ENCODE measurements at regions not wholly inside any gene's neighbourhood (a gene's known extent, or its start where the extent isn't known, plus 50 kb on each side); places are given as distances from the start of the nearest gene placed in this dataset.

- H3K27ac ChIP-seq (ENCODE audit: insufficient read depth, low read length): no peak overlapping the region
- H4K91ac ChIP-seq (ENCODE audit: insufficient read depth, low read depth, low read length): no peak overlapping the region; the same call in 1 of the 2 replicates
- in situ Hi-C loops (cut with MboI; ENCODE audit: low sequenced_read_pairs): no loop called here
- POLR2A ChIA-PET (ENCODE audit: unreplicated experiment): interaction anchor here (0.6 kb wide), 1 partner anchor 228 kb away, joined by 3 read pairs; no protein-coding TSS in a partner anchor
- 0 out of 2 replicates have a peak overlapping the region, but pooled peaks have one; percentile 65 for H2AK5ac ChIP-seq (ENCODE audit: low read depth, low read length)
- peak overlapping the region; percentile 59 for H2BK120ac ChIP-seq (ENCODE audit: low read depth, low read length)
- peak overlapping the region in 1 of 2 experiments; percentile 60; a peak in 1 of 4 replicates for H4K8ac ChIP-seq (ENCODE audit: low read depth in 2 of 2, low read length in 2 of 2)
- no peak overlapping the region for H4K5ac ChIP-seq (ENCODE audit: low read depth, low read length)
- H3K9me3 ChIP-seq (ENCODE audit: control insufficient read depth, insufficient read depth, low read length): no peaks in the 10 kb centered on the region
- peak overlapping the region; percentile 68 for H3K14ac ChIP-seq (replicated peaks; ENCODE audit: low read depth, low read length)
- no peaks in the 10 kb centered on the region for H3K27me3 ChIP-seq (ENCODE audit: control insufficient read depth, insufficient read depth, low read length)
- H3K4me1 ChIP-seq (ENCODE audit: control insufficient read depth, insufficient read depth, low read length): peaks cover 11% of the 10 kb centered on the region
- H3K23ac ChIP-seq (ENCODE audit: low read depth, low read length): 0 out of 2 replicates have a peak overlapping the region, but pooled peaks have one; percentile 33
- no peak overlapping the region for H3K9ac ChIP-seq (ENCODE audit: low read depth, low read length)
- H3K79me1 ChIP-seq (ENCODE audit: low read depth in 1 of 2, low read length in 2 of 2): no peaks in the 10 kb centered on the region
- H3K4me2 ChIP-seq (ENCODE audit: low read depth, low read length): no peak overlapping the region
- no peaks in the 10 kb centered on the region for H3K36me3 ChIP-seq (ENCODE audit: control insufficient read depth, insufficient read depth, low read length)
- no peak for TF ChIP-seq MXI1 (IDR thresholded peaks at IDR 0.05; ENCODE audit: borderline replicate concordance, low read depth, low read length)
- TF ChIP-seq RAD21 (IDR thresholded peaks at IDR 0.05; ENCODE audit: low read length): no peak
- no peak for TF ChIP-seq USF2 (IDR thresholded peaks at IDR 0.05; ENCODE audit: low read depth, low read length)
- TF ChIP-seq POLR2A (IDR thresholded peaks at IDR 0.05; ENCODE audit: low read depth, low read length): no peak
- no peak for TF ChIP-seq SMC3 (IDR thresholded peaks at IDR 0.05; ENCODE audit: low read depth, low read length)
- no peak for TF ChIP-seq FOS (IDR thresholded peaks at IDR 0.05; ENCODE audit: low read depth, low read length)
- no peak for DNase-seq
- H2AFZ ChIP-seq (replicated peaks; ENCODE audit: low read length, poor library complexity): peak overlapping the region; percentile 65
- H2BK20ac ChIP-seq (ENCODE audit: low read depth, low read length): peak overlapping the region; percentile 85; the same call in 1 of the 2 replicates
- BruUV-seq (replicated peaks): no TSS peak
- no peak overlapping the region for H2BK5ac ChIP-seq (ENCODE audit: low read depth, low read length, poor library complexity, severe bottlenecking)
- dilution Hi-C loops (cut with HindIII; ENCODE audit: low sequenced_read_pairs, unreplicated experiment): no loop called here
- H2BK15ac ChIP-seq (ENCODE audit: low read depth, low read length): no peak overlapping the region; the same call in 2 of the 3 replicates
- no CpG with 5 or more reads among the region's 3 CpGs for WGBS, 2 experiments (ENCODE audit: extremely low coverage in 2 of 2, insufficient read length in 1 of 2)
- H3K9me1 ChIP-seq (ENCODE audit: insufficient read depth, low read length): no peaks in the 10 kb centered on the region
- H3K18ac ChIP-seq (ENCODE audit: low read depth, low read length): peak overlapping the region; percentile 80; the same call in 1 of the 2 replicates
- intact Hi-C loops (cut with micrococcal nuclease): no loop called here
- no peak for ATAC-seq (ENCODE audit: low read depth)
- H3K56ac ChIP-seq (ENCODE audit: extremely low read depth, insufficient read depth, low read length): no peak overlapping the region
- H3K4me3 ChIP-seq (ENCODE audit: insufficient read depth, low read depth, low read length): no peak overlapping the region
- peak overlapping the region; percentile 56 for H3K4ac ChIP-seq (ENCODE audit: low read depth, low read length)
- no peaks in the 10 kb centered on the region for H4K20me1 ChIP-seq (ENCODE audit: insufficient read depth, low read length)
- H2AK9ac ChIP-seq (replicated peaks; ENCODE audit: low read depth, low read length, poor library complexity): no peak overlapping the region
- CTCF ChIA-PET: no interaction called here
Measured at GRCh38 chr3:43233062-43233461, 53.3 kb upstream of the SNRK start.

Measured in IMR-90 (cell line).